H9 (cell line): ENCODE measurements at regions not wholly inside any gene's neighbourhood (a gene's known extent, or its start where the extent isn't known, plus 50 kb on each side); places are given as distances from the start of the nearest gene placed in this dataset.

Experiments
- DNase-seq: peaks from one replicate; pipeline ENCODE4 v3.0.0-alpha.2; 2017
- H2AFZ ChIP-seq: one replicate; pipeline ENCODE4 v1.6.1; 2013; ENCODE audit warnings: mild to moderate bottlenecking, low read length, control low read depth, moderate library complexity
- H2AK5ac ChIP-seq: 2 replicates; pipeline ENCODE4 v1.6.1; 2013; ENCODE audit warnings: low read length, control low read depth, mixed read lengths; ENCODE audit not compliant: insufficient read length
- H2BK120ac ChIP-seq: one replicate; pipeline ENCODE4 v1.6.1; 2013; ENCODE audit warnings: low read depth, mild to moderate bottlenecking, low read length, control low read depth, inconsistent platforms; ENCODE audit not compliant: poor library complexity, severe bottlenecking
- H2BK12ac ChIP-seq: 2 replicates; pipeline ENCODE4 v1.6.1; 2013; ENCODE audit warnings: low read length, control low read depth, mixed read lengths, low read depth; ENCODE audit not compliant: insufficient read length
- H2BK15ac ChIP-seq: 2 replicates; pipeline ENCODE4 v1.6.1; 2013; ENCODE audit warnings: low read depth, low read length, control low read depth
- H2BK20ac ChIP-seq: one replicate; pipeline ENCODE4 v1.6.1; 2013; ENCODE audit warnings: low read depth, mild to moderate bottlenecking, low read length, control low read depth, inconsistent platforms; ENCODE audit not compliant: poor library complexity, severe bottlenecking
- H2BK5ac ChIP-seq: 2 replicates; pipeline ENCODE4 v1.6.1; 2013; ENCODE audit warnings: low read length, control low read depth, mixed read lengths; ENCODE audit not compliant: insufficient read length
- H3K14ac ChIP-seq: 2 replicates; pipeline ENCODE4 v1.6.1; 2013; ENCODE audit warnings: low read length, control low read depth; ENCODE audit not compliant: insufficient read depth
- H3K18ac ChIP-seq: 2 replicates; pipeline ENCODE4 v1.6.1; 2013; ENCODE audit warnings: low read depth, mild to moderate bottlenecking, mixed read lengths, low read length, control low read depth; ENCODE audit not compliant: insufficient read length
- H3K23ac ChIP-seq: 2 replicates; pipeline ENCODE4 v1.6.1; 2013; ENCODE audit warnings: low read length, control low read depth, mixed read lengths, low read depth; ENCODE audit not compliant: insufficient read length
- H3K23me2 ChIP-seq: 2 replicates; pipeline ENCODE4 v1.6.1; 2013; ENCODE audit warnings: low read depth, mild to moderate bottlenecking, mixed read lengths, low read length, control low read depth; ENCODE audit not compliant: insufficient read length, poor library complexity, severe bottlenecking
- H3K27ac ChIP-seq: 2 replicates; pipeline ENCODE4 v1.5.1; 2013; ENCODE audit warnings: low read length, control low read depth, mixed read lengths, low read depth; ENCODE audit not compliant: insufficient read length
- H3K27me3 ChIP-seq: 2 replicates; pipeline ENCODE4 v1.6.1; 2013; ENCODE audit warnings: low read length, control low read depth, inconsistent platforms; ENCODE audit not compliant: insufficient read depth
- H3K4ac ChIP-seq: 2 replicates; pipeline ENCODE4 v1.6.1; 2013; ENCODE audit warnings: low read depth, mild to moderate bottlenecking, control low read depth, inconsistent platforms, low read length, moderate library complexity
- H3K4me1 ChIP-seq: 2 replicates; pipeline ENCODE4 v1.6.1; 2013; ENCODE audit warnings: low read length, control low read depth, inconsistent platforms; ENCODE audit not compliant: insufficient read depth
- H3K4me2 ChIP-seq: 2 replicates; pipeline ENCODE4 v1.6.1; 2013; ENCODE audit warnings: low read length, control low read depth, mixed read lengths; ENCODE audit not compliant: insufficient read length, insufficient read depth
- H3K56ac ChIP-seq: 2 replicates; pipeline ENCODE4 v1.6.1; 2013; ENCODE audit warnings: low read depth, mild to moderate bottlenecking, mixed read lengths, low read length, control low read depth; ENCODE audit not compliant: insufficient read length
- H3K79me1 ChIP-seq: 2 replicates; pipeline ENCODE4 v1.6.1; 2013; ENCODE audit warnings: low read depth, mild to moderate bottlenecking, moderate library complexity, low read length, control low read depth, inconsistent platforms; ENCODE audit not compliant: insufficient read depth, poor library complexity, severe bottlenecking
- H3K79me2 ChIP-seq: 2 replicates; pipeline ENCODE4 v1.6.1; 2013; ENCODE audit warnings: low read length, control low read depth, inconsistent platforms; ENCODE audit not compliant: insufficient read depth
- H3K9ac ChIP-seq: 2 replicates; pipeline ENCODE4 v1.6.1; 2013; ENCODE audit warnings: low read length, control low read depth, mixed read lengths; ENCODE audit not compliant: insufficient read length; ENCODE audit errors: extremely low read depth
- H3K9me3 ChIP-seq: one replicate; pipeline ENCODE4 v1.6.1; 2013; ENCODE audit warnings: low read depth, low read length, inconsistent platforms; ENCODE audit not compliant: control insufficient read depth
- H3T11ph ChIP-seq: one replicate; pipeline ENCODE4 v1.6.1; 2013; ENCODE audit warnings: mild to moderate bottlenecking, low read length, control low read depth, inconsistent platforms
- H4K20me1 ChIP-seq: one replicate; pipeline ENCODE4 v1.6.1; 2013; ENCODE audit not compliant: control insufficient read depth, insufficient read length, insufficient read depth
- H4K5ac ChIP-seq: 2 replicates; pipeline ENCODE4 v1.6.1; 2013; ENCODE audit warnings: low read depth, mild to moderate bottlenecking, mixed read lengths, low read length, control low read depth; ENCODE audit not compliant: insufficient read length
- H4K8ac ChIP-seq: replicated peaks from 2 replicates; pipeline ENCODE4 v1.6.1; 2013; ENCODE audit warnings: low read length, control low read depth, mixed read lengths, low read depth; ENCODE audit not compliant: insufficient read length
- H4K91ac ChIP-seq: 2 replicates; pipeline ENCODE4 v1.6.1; 2013; ENCODE audit warnings: low read depth, mild to moderate bottlenecking, moderate library complexity, mixed read lengths, low read length, control low read depth; ENCODE audit not compliant: insufficient read length
- H3K27ac Mint-ChIP-seq, 3 experiments: 2 replicates in 2 of 3; 3 replicates in 1 of 3; pipeline ENCODE4 v1.8.0; 2020 to 2021; ENCODE audit warnings: mixed read lengths in 3 of 3, mild to moderate bottlenecking in 1 of 3, moderate library complexity in 1 of 3
- H3K27me3 Mint-ChIP-seq: 2 replicates; pipeline ENCODE4 v1.8.0; 2021; ENCODE audit warnings: low read depth, mild to moderate bottlenecking, moderate library complexity, mixed read lengths
- H3K36me3 Mint-ChIP-seq, 3 experiments: 2 replicates in 2 of 3; 3 replicates in 1 of 3; pipeline ENCODE4 v1.8.0; 2020 to 2021; ENCODE audit warnings: low read depth in 3 of 3, mixed read lengths in 3 of 3; ENCODE audit not compliant: insufficient read depth in 1 of 3
- H3K4me1 Mint-ChIP-seq, 2 experiments: 2 replicates each; pipeline ENCODE4 v1.8.0; 2020; ENCODE audit warnings: mixed read lengths in 2 of 2
- H3K4me3 Mint-ChIP-seq, 2 experiments: 2 replicates in 1 of 2; 3 replicates in 1 of 2; pipeline ENCODE4 v1.8.0; 2020 to 2021; ENCODE audit warnings: mild to moderate bottlenecking in 2 of 2, mixed read lengths in 2 of 2, moderate library complexity in 1 of 2
- H3K9me3 Mint-ChIP-seq, 2 experiments: 2 replicates in 1 of 2; 3 replicates in 1 of 2; pipeline ENCODE4 v1.8.0; 2020; ENCODE audit warnings: mild to moderate bottlenecking in 2 of 2, mixed read lengths in 2 of 2, moderate library complexity in 1 of 2
- CTCF ChIP-seq: fragments of 200-600 bp; sonication (generic); conservative IDR thresholded peaks from 3 replicates; pipeline ENCODE4 v1.8.0; 2021; ENCODE audit warnings: antibody characterized with exemption, mild to moderate bottlenecking
- WGBS: extraction: QIAGEN DNeasy Blood & Tissue Kit; methylation state at CpG from one replicate; pipeline ENCODE4 v1.1.7; 2013; ENCODE audit warnings: missing lambda C conversion rate, low lambda C conversion rate, mixed read lengths; ENCODE audit not compliant: insufficient read length; ENCODE audit errors: extremely low coverage; 5-methylcytosine and 5-hydroxymethylcytosine counted together

- H3K27ac ChIP-seq: no peak overlapping the region
- DNase-seq: no peak
- no peak overlapping the region for H3K56ac ChIP-seq
- no peak overlapping the region for H2BK15ac ChIP-seq
- H3K4me2 ChIP-seq: no peak overlapping the region
- no peak overlapping the region for H2AFZ ChIP-seq
- H3K14ac ChIP-seq: no peak overlapping the region
- WGBS: no CpG with 5 or more reads among the region's 1 CpG
- no peak overlapping the region for H4K5ac ChIP-seq
- H3K4me1 ChIP-seq: peaks cover 3% of the 10 kb centered on the region; the same call in 1 of the 2 replicates
- peaks cover 4% of the 10 kb centered on the region in 2 experiments for H3K4me1 Mint-ChIP-seq
- no peak overlapping the region for H2BK5ac ChIP-seq
- H3K79me2 ChIP-seq: no peaks in the 10 kb centered on the region
- H3K9ac ChIP-seq: no peak overlapping the region
- no peak overlapping the region for H3K4me3 Mint-ChIP-seq
- peaks cover 9 to 16% of the 10 kb centered on the region in 2 experiments for H3K9me3 Mint-ChIP-seq
- H3K27me3 Mint-ChIP-seq: peaks cover 1% of the 10 kb centered on the region; the same call in 1 of the 2 replicates
- no peaks in the 10 kb centered on the region for H3K27me3 ChIP-seq
- H2BK120ac ChIP-seq: no peak overlapping the region
- peaks cover 2 to 8% (median 2%) of the 10 kb centered on the region in 3 experiments; a peak in 5 of 7 replicates for H3K36me3 Mint-ChIP-seq
- H2BK20ac ChIP-seq: no peak overlapping the region
- no peak overlapping the region for H3K4ac ChIP-seq
- no peak for TF ChIP-seq CTCF
- no peaks in the 10 kb centered on the region for H4K20me1 ChIP-seq
- H2BK12ac ChIP-seq: no peak overlapping the region
- no peak overlapping the region for H4K91ac ChIP-seq
- H3K27ac Mint-ChIP-seq: no peak overlapping the region
- H3K23ac ChIP-seq: no peak overlapping the region
- H3K23me2 ChIP-seq: no peaks in the 10 kb centered on the region
- H2AK5ac ChIP-seq: no peak overlapping the region
- H4K8ac ChIP-seq: no peak overlapping the region
- H3K18ac ChIP-seq: no peak overlapping the region
- no peaks in the 10 kb centered on the region for H3K79me1 ChIP-seq
- no peak overlapping the region for H3T11ph ChIP-seq
- no peaks in the 10 kb centered on the region for H3K9me3 ChIP-seq
Measured at GRCh38 chr1:118788463-118788862, 199.7 kb downstream of the TBX15 start.
